GM21423 (cell line): ENCODE measurements at regions not wholly inside any gene's neighbourhood (a gene's known extent, or its start where the extent isn't known, plus 50 kb on each side); places are given as distances from the start of the nearest gene placed in this dataset.
A peak's percentile ranks its signal among the peaks of the same experiment; 100 is the strongest.
"Not testable (repeated sequence)": the region's sequence is repeated elsewhere in the genome, so short reads cannot be mapped to it uniquely, and the experiment has no call there.

ENCODE experiments used
- ATAC-seq: cut with Tn5 transposase; IDR thresholded peaks from one replicate; pipeline ENCODE4 v1.9.1; 2021; ENCODE audit warnings: mild to moderate bottlenecking, moderate library complexity; ENCODE audit not compliant: unreplicated experiment

GRCh38 chr13:30520571-30520970 lies 54.8 kb upstream of the HMGB1 start:
- ATAC-seq: no peak

- no peak for ATAC-seq
These were observed 57.5 kb upstream of the HMGB1 start for GRCh38 chr13:30523211-30523610.

GRCh38 chr13:30523817-30524216 lies 58.1 kb upstream of the HMGB1 start:
- not testable (repeated sequence) for ATAC-seq

- not testable (repeated sequence) for ATAC-seq
These were observed 59.5 kb upstream of the HMGB1 start for GRCh38 chr13:30525212-30525611.

GRCh38 chr13:30526612-30527495 lies 61.1 kb upstream of the HMGB1 start:
- no peak for ATAC-seq

GRCh38 chr13:30529085-30529834 lies 63.5 kb upstream of the HMGB1 start:
- ATAC-seq: no peak

GRCh38 chr13:30535046-30535445 lies 69.3 kb upstream of the HMGB1 start:
- no peak for ATAC-seq

- ATAC-seq: no peak
These were observed 72.4 kb upstream of the USPL1 start for GRCh38 chr13:30545320-30545719.

GRCh38 chr13:30548046-30548445 lies 69.7 kb upstream of the USPL1 start:
- ATAC-seq: not testable (repeated sequence)

GRCh38 chr13:30551189-30551588 lies 66.5 kb upstream of the USPL1 start:
- peak; percentile 68 for ATAC-seq

- no peak for ATAC-seq
These were observed 65.2 kb upstream of the USPL1 start for GRCh38 chr13:30552567-30552966.

GRCh38 chr13:30559274-30559673 lies 58.4 kb upstream of the USPL1 start:
- ATAC-seq: no peak

- ATAC-seq: no peak
These were observed 57.5 kb upstream of the USPL1 start for GRCh38 chr13:30560212-30560611.

GRCh38 chr13:30561511-30561910 lies 56.2 kb upstream of the USPL1 start:
- no peak for ATAC-seq

- no peak for ATAC-seq
These were observed 53.2 kb upstream of the USPL1 start for GRCh38 chr13:30564489-30564888.

GRCh38 chr13:30565658-30566057 lies 52.1 kb upstream of the USPL1 start:
- ATAC-seq: no peak

GRCh38 chr13:30567072-30567471 lies 50.6 kb upstream of the USPL1 start:
- no peak for ATAC-seq
